ENCODE measurements at regions not wholly inside any gene's neighbourhood (a gene's known extent, or its start where the extent isn't known, plus 50 kb on each side); places are given as distances from the start of the nearest gene placed in this dataset.

DNA sequence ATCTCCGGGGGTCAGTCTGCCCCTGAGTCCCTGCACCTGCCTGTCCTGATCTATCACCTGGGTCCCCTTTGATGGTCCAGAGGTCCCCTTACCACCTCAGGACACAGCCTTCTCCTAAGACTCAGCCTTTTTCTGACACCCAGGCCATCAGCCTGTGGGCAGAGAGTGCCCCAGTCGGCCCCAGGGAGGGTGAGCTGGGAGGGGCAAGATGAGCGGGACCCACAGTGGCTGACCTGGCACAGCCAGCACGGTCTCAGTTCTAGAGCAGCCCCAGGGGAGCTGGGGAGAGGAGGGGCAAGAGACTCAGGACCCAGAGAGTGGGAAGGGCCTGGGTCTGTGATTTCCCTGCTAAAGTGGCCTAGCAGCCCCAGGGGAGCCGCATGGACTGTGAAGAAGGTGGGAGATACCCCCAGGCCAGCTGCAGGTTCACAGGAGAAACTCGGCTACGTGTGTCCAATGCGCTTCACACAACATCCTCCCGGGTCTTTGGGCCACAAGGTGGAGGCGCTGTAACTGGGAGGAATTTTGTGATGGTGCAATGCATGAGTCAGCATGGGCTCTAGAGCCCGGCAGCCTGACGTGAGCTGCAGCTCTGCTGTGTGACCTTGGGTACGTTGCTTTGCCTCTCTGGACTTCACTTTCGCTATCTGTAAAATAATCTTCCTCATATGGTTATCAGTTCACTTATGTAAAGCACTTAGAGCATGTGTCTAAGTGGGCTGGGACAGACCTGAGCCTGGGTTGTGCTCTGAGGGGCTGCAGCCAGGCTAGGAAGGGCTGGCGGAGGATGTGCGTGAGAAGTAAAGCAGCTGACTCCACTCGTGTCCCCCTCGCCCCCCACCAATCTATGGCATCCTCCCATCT is 67.2 kb upstream of the LHX1 start (continued):
- TF ChIP-seq ASH2L (IDR thresholded peaks at IDR 0.05; ENCODE audit: low read length) (no peak), POLR2AphosphoS5 (IDR thresholded peaks at IDR 0.05; ENCODE audit: low read depth, low read length) (no peak), RFX5 (IDR thresholded peaks at IDR 0.05; ENCODE audit: borderline replicate concordance, low read depth, low read length) (no peak), HDAC6 (IDR thresholded peaks at IDR 0.05; ENCODE audit: low read depth, low read length) (no peak), POLR2A (IDR thresholded peaks at IDR 0.05; ENCODE audit: control extremely low read depth in 1 of 2, low read depth in 2 of 2, low read length in 2 of 2) (no peak), NANOG (IDR thresholded peaks at IDR 0.05; ENCODE audit: insufficient read depth, low read depth, low read length, poor library complexity, severe bottlenecking) (no peak), SP4 (IDR thresholded peaks at IDR 0.05; ENCODE audit: low read length) (no peak), E2F6 (IDR thresholded peaks at IDR 0.05) (no peak; the same call in 1 of the 2 replicates), JUND (IDR thresholded peaks at IDR 0.05; ENCODE audit: low read length) (peak; percentile 67), CREB1 (IDR thresholded peaks at IDR 0.05) (no peak), MAFK (IDR thresholded peaks at IDR 0.05; ENCODE audit: low read depth, low read length) (peak; percentile 79), CEBPB (IDR thresholded peaks at IDR 0.05; ENCODE audit: low read depth, low read length) (peak; percentile 77), TEAD4 (IDR thresholded peaks at IDR 0.05; ENCODE audit: low read depth, low read length) (no peak)
- TF ChIP-seq, protein P1, sequence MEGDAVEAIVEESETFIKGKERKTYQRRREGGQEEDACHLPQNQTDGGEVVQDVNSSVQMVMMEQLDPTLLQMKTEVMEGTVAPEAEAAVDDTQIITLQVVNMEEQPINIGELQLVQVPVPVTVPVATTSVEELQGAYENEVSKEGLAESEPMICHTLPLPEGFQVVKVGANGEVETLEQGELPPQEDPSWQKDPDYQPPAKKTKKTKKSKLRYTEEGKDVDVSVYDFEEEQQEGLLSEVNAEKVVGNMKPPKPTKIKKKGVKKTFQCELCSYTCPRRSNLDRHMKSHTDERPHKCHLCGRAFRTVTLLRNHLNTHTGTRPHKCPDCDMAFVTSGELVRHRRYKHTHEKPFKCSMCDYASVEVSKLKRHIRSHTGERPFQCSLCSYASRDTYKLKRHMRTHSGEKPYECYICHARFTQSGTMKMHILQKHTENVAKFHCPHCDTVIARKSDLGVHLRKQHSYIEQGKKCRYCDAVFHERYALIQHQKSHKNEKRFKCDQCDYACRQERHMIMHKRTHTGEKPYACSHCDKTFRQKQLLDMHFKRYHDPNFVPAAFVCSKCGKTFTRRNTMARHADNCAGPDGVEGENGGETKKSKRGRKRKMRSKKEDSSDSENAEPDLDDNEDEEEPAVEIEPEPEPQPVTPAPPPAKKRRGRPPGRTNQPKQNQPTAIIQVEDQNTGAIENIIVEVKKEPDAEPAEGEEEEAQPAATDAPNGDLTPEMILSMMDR (IDR thresholded peaks at IDR 0.05; ENCODE audit: control extremely low read depth in 1 of 3, insufficient read depth in 1 of 3, low read depth in 1 of 3, low read length in 3 of 3): peak in 2 of 3 experiments; percentile 19 to 31; a peak in 2 of 4 replicates
